ENCODE measurements at regions not wholly inside any gene's neighbourhood (a gene's known extent, or its start where the extent isn't known, plus 50 kb on each side); places are given as distances from the start of the nearest gene placed in this dataset.
"Not testable (repeated sequence)": the region's sequence is repeated elsewhere in the genome, so short reads cannot be mapped to it uniquely, and the experiment has no call there.

DNA sequence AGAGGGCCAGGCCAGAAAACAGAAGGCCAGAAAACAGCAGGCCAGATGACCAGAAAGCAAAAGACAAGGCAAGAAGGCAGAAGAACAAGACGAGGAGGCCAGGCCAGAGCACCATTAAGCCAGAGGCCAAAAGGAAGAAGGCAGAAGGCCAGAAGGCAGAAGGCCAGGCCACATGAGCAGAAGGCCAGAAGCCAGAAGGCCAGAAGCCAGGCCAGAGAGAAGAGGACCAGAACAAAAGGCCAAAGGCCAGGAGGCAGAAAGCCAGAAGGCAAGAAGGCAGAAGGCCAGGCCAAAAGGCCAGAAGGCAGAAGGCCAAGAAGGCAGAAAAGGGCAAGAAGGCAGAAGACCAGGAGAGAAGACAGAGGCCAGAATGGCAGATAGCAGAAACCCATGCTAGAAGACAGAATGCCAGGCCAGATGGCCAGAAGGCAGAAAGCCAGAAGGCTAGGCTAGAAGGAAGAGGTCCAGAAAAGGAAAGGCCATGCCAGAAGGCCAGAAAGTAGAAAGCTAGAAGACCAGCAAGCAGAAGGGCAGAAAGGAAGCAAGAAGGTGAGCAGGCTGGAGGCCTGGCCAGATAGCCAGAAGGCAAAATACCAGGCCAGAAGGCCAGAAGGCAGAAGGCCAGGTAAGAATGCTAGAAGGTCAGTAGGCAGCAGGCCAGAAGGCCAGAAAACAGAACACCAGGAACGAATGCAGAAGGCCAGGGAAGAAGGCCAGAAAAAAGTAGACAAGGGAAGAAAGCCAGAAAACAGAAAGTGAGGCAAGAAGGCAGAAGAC, 187.6 kb downstream of the TUBA3C start:
- no peak overlapping the region for H3K27ac Mint-ChIP-seq
- no peak overlapping the region for H3K4me3 Mint-ChIP-seq
- H3K27me3 Mint-ChIP-seq: no peaks in the 10 kb centered on the region
- no peaks in the 10 kb centered on the region for H3K9me3 Mint-ChIP-seq
- DNase-seq: no peak
- H3K36me3 Mint-ChIP-seq (ENCODE audit: low read depth): no peaks in the 10 kb centered on the region
- no peaks in the 10 kb centered on the region for H3K4me1 Mint-ChIP-seq (ENCODE audit: low read depth)

DNA sequence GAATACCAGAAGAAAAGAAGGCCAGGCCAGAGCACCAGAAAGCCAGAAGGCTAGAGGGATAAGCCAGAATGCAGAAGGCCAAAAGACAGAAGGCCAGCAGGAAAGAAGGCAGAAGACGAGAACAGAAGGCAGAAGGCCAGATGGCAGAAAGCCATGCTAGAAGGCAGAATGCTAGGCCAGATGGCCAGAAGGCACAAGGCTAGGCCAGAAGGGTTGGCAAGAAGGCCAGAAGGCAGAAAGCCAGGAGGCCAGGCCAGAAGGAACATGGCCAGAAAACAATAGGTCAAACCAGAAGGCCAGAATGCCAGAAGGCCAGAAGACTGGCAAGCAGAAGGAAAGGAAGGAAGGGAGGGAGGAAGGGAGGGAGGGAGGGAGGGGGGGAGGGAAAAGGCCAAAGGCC, 188.8 kb downstream of the TUBA3C start:
- H3K27me3 Mint-ChIP-seq: no peaks in the 10 kb centered on the region
- H3K4me1 Mint-ChIP-seq (ENCODE audit: low read depth): no peaks in the 10 kb centered on the region
- DNase-seq: no peak
- no peak overlapping the region for H3K4me3 Mint-ChIP-seq
- no peaks in the 10 kb centered on the region for H3K36me3 Mint-ChIP-seq (ENCODE audit: low read depth)
- no peaks in the 10 kb centered on the region for H3K9me3 Mint-ChIP-seq
- no peak overlapping the region for H3K27ac Mint-ChIP-seq

DNA sequence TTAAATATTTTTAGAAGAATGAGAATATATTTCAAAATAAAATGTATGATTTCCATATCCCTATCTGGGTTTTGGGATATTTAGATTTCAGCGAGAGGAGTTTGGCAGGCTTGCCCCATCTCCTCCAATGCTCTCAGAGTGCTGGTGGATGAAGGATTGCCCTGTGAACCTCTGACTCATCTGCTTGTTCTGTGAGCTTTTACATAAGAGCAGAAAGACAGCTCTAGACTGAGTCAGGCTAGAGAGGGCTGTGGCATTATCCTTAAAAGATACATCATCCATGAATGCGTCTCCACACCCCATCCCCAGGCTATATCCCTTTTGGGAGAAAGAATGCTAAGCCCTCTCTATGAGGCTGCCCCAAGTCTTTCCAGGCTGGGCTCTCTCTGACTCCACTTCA, 190.6 kb downstream of the TUBA3C start:
- no peaks in the 10 kb centered on the region for H3K9me3 Mint-ChIP-seq
- no peaks in the 10 kb centered on the region for H3K4me1 Mint-ChIP-seq (ENCODE audit: low read depth)
- no peaks in the 10 kb centered on the region for H3K36me3 Mint-ChIP-seq (ENCODE audit: low read depth)
- no peak overlapping the region for H3K27ac Mint-ChIP-seq
- no peak for DNase-seq
- no peak overlapping the region for H3K4me3 Mint-ChIP-seq
- H3K27me3 Mint-ChIP-seq: no peaks in the 10 kb centered on the region

DNA sequence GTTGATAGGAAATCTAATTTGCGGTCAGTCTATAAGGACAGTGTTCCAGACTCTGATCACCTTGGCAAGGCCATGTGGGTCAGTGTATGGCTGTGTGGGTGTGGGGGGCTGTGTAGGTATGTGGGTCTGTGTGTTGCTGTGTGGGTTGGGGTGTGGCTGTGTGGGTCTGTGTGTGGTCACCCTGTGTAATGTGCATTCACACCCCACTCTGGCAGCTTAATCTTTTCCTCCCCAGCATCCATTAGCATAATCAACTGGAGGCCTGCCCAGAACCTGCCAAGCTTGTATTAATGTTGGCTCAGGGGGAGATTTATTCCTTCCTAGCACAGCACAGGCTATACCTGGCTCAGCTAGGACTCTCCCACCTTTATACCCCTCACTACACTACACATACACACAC, 203.2 kb downstream of the TUBA3C start:
- no peak overlapping the region for H3K27ac Mint-ChIP-seq
- H3K9me3 Mint-ChIP-seq: peaks cover 9% of the 10 kb centered on the region
- H3K27me3 Mint-ChIP-seq: no peaks in the 10 kb centered on the region
- H3K4me3 Mint-ChIP-seq: no peak overlapping the region
- no peaks in the 10 kb centered on the region for H3K4me1 Mint-ChIP-seq (ENCODE audit: low read depth)
- H3K36me3 Mint-ChIP-seq (ENCODE audit: low read depth): no peaks in the 10 kb centered on the region
- DNase-seq: no peak

DNA sequence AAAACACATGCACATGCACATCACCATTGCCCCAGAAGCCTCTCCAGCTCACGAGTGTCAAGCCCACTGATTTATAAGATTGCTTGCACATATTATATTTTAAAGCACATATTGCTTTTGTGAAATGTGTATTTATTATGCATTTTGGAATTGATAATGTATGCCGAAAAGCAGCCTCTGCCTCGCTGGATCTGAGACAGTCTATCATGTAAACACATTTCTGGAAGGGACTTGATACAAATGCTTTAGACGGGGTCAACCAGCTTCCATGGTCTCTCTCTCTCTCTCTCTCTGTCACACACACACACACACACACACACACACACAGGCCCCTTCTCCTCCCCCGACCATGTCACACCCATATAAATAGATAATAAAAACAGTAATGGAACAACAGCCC, 203.8 kb downstream of the TUBA3C start:
- Mint-ChIP-seq H3K36me3 (ENCODE audit: low read depth) (no peaks in the 10 kb centered on the region), H3K27ac (no peak overlapping the region), H3K4me1 (ENCODE audit: low read depth) (no peaks in the 10 kb centered on the region), H3K9me3 (peaks cover 4% of the 10 kb centered on the region), H3K27me3 (no peaks in the 10 kb centered on the region), H3K4me3 (no peak overlapping the region)
- DNase-seq: no peak

DNA sequence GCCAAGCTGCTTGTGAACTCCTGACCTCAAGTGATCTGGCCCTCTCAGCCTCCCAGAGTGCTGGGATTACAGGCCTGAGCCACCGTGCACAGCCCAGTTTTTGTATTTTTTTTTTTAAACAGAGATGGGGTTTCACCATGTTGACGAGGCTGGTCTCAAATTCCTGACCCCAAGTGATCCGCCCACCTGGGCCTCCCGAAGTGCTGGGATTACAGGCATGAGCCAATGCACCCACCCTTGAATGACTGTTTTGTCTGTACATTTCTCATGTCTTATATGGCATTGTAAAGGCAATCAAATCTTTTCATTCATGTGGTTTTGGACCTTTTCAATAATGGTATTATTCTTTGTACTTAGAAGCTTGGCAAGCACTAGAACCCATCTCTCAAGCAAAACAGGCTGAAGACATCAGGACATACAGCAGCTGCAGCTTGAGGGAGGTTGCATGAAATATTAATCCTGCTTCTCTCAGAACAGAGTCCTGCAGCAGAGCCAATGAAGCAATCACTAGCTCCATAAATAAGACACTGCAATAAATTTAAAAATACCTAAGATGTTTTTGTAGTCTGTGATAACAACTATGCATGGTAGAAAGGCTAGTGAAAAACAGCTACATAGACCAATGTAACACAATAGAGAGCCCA, 209.9 kb downstream of the TUBA3C start:
- Mint-ChIP-seq H3K4me1 (ENCODE audit: low read depth) (no peaks in the 10 kb centered on the region), H3K36me3 (ENCODE audit: low read depth) (no peaks in the 10 kb centered on the region), H3K27me3 (no peaks in the 10 kb centered on the region), H3K27ac (no peak overlapping the region), H3K4me3 (no peak overlapping the region), H3K9me3 (no peaks in the 10 kb centered on the region)
- DNase-seq: no peak

DNA sequence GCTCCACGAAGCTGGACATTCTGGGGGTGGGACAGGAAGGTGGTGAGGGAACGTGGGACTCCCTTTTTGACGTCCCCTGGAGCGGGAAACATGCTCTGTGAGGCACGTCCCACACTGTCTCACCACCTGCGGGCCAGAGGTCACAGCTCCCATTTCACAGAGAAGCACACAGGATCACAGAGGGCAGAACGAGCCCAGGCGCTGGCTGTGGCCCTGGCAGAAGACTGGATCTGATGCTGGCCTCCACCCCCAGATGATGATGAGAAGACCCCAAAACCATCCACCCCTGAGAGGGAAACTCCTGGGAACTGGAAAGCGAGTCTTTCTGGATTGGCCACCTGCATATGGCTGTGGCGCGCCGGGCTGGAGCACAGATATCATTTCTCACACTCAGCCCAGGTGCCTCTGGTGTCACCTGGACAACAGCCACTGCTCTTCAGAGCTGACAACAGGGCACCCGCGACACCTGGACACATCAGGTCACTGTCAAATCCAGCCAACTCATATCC, 216.2 kb downstream of the TUBA3C start:
- Mint-ChIP-seq H3K27me3 (no peaks in the 10 kb centered on the region), H3K27ac (no peak overlapping the region), H3K36me3 (ENCODE audit: low read depth) (no peaks in the 10 kb centered on the region), H3K4me3 (no peak overlapping the region), H3K9me3 (no peaks in the 10 kb centered on the region), H3K4me1 (ENCODE audit: low read depth) (no peaks in the 10 kb centered on the region)
- no peak for DNase-seq

DNA sequence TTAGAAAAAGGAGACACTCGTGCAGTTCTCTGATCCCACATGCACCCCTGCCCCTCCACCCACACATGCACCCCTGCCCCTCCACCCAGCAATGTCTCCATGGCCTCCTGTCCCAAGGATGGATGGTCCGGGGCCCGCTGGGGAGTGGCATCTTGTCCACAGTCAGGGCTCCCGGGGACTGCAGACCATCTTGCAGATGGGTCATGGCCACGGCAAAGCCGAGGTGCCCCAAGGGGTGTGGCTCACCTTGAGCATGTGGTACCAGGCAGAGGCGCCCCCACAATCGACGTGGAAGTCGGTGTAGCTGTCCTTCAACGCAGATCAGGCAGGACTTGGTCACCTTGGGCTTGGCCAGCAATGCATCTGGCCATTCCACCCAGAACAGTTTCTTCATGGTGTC, 216.7 kb downstream of the TUBA3C start:
- Mint-ChIP-seq H3K27me3 (no peaks in the 10 kb centered on the region), H3K9me3 (no peaks in the 10 kb centered on the region)
- DNase-seq: no peak

DNA sequence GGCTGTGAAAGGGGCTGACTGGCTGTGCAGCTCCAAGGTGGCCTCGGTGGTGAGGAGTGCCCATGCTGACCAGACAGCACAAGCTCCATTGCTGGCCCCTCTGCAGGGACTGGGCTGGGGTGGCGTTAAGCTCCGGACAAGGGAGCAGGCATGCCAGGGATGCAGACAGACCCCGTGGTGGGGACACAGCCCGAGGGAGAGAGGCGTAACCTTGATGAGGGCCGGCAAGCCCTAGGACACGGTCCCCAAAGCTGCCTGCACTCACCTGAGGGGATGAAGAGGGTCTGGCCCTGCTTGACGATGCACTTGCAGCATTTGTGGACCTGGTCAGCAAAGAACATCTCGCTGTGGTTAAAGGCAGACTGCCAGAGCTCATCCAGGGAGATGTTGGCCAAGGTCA, 217.9 kb downstream of the TUBA3C start:
- H3K9me3 Mint-ChIP-seq; H3K27me3 Mint-ChIP-seq; H3K36me3 Mint-ChIP-seq (ENCODE audit: low read depth); DNase-seq; H3K4me3 Mint-ChIP-seq; H3K27ac Mint-ChIP-seq; H3K4me1 Mint-ChIP-seq (ENCODE audit: low read depth): not testable (repeated sequence)

More for the DNA sequence above, 216.7 kb downstream of the TUBA3C start:
- H3K4me1 Mint-ChIP-seq (ENCODE audit: low read depth): no peaks in the 10 kb centered on the region
- H3K4me3 Mint-ChIP-seq: no peak overlapping the region
- H3K36me3 Mint-ChIP-seq (ENCODE audit: low read depth): no peaks in the 10 kb centered on the region
- H3K27ac Mint-ChIP-seq: no peak overlapping the region

DNA sequence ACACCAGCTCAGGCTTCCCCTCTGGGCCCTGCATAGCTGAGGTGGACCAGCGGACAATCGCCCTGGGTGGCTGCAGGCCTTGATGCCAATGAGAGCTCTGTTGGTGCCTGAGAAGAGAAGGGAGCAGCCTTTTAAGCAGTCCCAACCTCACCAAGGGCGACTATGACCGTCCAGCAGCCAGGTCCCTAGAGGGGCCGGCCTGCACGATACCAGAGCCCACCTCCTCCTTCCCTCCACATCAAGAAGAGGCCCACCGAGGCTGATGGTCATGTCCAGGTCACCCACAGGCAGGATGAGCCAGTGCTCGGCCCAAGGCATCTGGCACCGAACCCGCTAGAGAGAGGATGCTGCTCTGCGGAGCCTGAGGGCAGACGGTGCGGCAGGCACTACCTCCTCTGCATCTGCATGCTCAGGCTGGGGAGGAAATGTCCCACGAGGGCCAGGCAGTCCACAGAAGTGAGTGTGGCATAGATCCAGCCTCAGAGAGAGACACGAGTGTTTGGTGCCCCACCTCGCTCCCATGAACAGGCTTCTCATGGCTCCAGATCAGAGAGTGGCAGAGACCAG, 219.4 kb downstream of the TUBA3C start:
- DNase-seq: no peak
- Mint-ChIP-seq H3K27me3 (no peaks in the 10 kb centered on the region), H3K36me3 (ENCODE audit: low read depth) (no peaks in the 10 kb centered on the region), H3K4me1 (ENCODE audit: low read depth) (no peaks in the 10 kb centered on the region), H3K9me3 (peaks cover 8% of the 10 kb centered on the region), H3K27ac (no peak overlapping the region), H3K4me3 (no peak overlapping the region)

DNA sequence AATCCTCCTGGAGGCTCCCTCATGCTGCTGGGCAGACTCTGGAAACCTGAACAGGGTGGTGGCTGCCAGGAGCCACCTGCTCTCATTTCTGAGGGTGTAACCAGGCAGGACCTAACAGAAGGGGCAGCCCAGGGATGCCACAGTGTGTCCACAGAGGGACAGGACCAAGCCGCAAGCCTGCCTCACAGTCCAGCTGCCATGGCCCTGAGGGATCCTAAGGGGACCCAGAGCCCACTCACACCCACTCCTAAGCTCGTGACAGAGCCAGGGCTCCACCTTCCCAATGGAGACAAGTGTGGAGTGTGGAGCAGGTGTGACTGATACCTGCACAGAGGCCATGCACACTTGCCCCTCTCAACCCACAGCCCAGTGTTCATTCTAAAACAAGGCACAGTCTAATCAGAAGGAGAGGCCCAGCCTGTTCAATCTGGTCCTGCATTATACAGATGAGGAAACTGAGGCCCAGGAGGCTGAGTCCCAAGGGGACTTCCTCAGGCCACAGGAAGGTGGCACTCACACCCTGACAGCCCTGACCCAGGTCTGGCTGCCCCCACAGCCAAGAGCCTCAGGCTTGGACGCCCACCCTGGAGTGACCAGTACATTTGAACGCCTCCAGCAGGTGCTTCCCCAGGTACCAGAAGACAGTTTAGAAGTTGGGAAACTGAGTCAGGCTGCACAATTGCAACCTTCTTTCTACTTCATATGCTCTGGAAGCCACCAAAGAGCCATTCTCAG, 220.1 kb downstream of the TUBA3C start:
- Mint-ChIP-seq H3K27me3 (no peaks in the 10 kb centered on the region), H3K36me3 (ENCODE audit: low read depth) (no peaks in the 10 kb centered on the region), H3K4me1 (ENCODE audit: low read depth) (no peaks in the 10 kb centered on the region), H3K9me3 (peaks cover 15% of the 10 kb centered on the region), H3K27ac (no peak overlapping the region), H3K4me3 (no peak overlapping the region)
- DNase-seq: no peak

DNA sequence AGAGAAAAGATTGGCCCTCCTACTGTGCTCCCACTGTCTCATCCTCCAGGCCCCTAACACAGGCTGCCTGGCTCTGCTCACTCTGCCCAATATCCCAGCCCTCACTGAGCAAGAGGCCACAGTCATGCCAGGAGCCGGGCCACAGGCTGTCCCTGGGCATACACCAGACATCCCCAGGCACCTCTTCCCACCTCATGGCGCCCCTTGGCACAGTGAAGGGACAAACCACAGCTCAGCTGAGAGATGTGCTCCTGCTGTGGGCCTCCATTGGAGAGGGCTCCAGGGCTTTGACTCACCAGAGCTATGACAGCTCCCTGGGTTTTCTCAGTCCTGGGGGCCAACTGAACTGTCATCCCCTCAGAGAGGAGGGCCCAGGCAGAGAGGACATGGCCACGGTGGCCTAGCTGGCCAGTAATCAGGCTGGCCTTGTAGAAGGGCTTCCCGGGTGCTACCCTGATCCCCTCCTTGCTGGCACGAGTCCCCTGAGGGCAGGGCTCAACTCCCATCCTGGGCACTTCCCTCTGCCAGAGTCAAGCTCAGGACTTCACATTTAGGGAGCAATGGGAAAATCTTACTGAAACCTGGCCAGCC, 220.9 kb downstream of the TUBA3C start:
- no peak for DNase-seq
- Mint-ChIP-seq H3K9me3 (peaks cover 21% of the 10 kb centered on the region), H3K27ac (no peak overlapping the region), H3K36me3 (ENCODE audit: low read depth) (no peaks in the 10 kb centered on the region), H3K4me1 (ENCODE audit: low read depth) (no peaks in the 10 kb centered on the region), H3K27me3 (no peaks in the 10 kb centered on the region), H3K4me3 (no peak overlapping the region)

DNA sequence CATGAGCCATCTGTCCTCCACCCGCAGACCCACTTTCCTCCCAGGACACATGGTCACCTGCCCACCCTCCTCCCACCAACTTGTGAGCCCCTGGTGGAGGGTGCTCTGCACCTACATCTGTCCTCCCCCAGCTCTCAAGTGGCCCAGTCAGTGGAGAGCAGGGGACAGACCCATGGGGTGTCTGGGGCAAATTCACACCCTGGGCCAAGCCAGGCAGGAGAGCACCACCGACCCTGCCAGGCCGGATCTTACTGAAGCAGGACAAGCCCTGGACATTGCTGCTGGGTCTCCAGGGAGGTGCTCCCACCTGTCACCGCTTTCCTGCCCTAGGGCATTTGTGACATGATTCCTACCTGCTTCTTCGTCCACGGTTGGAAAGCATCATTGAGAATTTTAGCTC, 221.6 kb downstream of the TUBA3C start:
- Mint-ChIP-seq H3K9me3 (peaks cover 21% of the 10 kb centered on the region), H3K4me3 (no peak overlapping the region), H3K4me1 (ENCODE audit: low read depth) (no peaks in the 10 kb centered on the region), H3K27me3 (no peaks in the 10 kb centered on the region), H3K36me3 (ENCODE audit: low read depth) (no peaks in the 10 kb centered on the region), H3K27ac (no peak overlapping the region)
- DNase-seq: no peak

DNA sequence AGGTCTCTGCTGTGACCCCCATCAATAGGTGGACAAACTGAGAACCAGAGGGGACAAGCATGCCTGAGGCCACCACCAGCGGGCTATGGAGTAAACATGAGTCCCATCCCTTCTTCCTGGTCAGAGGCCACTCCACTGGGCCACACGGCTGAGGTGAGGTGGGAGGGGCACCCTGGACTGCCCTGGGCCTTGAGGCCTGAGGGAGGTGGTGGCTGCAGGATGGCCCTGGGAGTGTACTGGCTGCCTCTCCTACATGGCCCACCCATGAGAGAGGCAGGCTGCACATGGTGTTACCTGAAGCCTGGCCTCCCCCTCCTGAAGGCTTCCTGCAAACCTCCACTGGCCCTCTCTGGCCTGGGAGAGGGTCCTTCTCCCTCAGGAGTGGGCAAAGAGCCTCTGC, 222.4 kb downstream of the TUBA3C start:
- Mint-ChIP-seq H3K27ac (no peak overlapping the region), H3K27me3 (no peaks in the 10 kb centered on the region), H3K4me3 (no peak overlapping the region), H3K36me3 (ENCODE audit: low read depth) (no peaks in the 10 kb centered on the region), H3K9me3 (peaks cover 21% of the 10 kb centered on the region), H3K4me1 (ENCODE audit: low read depth) (no peaks in the 10 kb centered on the region)
- DNase-seq: no peak

All from activated T-cell treated with anti-CD3 and anti-CD28 coated beads, Interleukin-2, amount 50 U/mL, for 24 hours (primary cell).